K562 (cell line): ENCODE measurements at regions not wholly inside any gene's neighbourhood (a gene's known extent, or its start where the extent isn't known, plus 50 kb on each side); places are given as distances from the start of the nearest gene placed in this dataset.

Experiments
- CBX2 ChIP-seq: fragments of 200-600 bp; sonication (generic); IDR thresholded peaks from one replicate; pipeline ENCODE4 v1.6.1; 2012; ENCODE audit warnings: mild to moderate bottlenecking, low read length, inconsistent platforms; ENCODE audit not compliant: insufficient read depth, poor library complexity, severe bottlenecking
- CBX3 ChIP-seq, 2 experiments: IDR thresholded peaks; 1 replicate in 1 of 2; 2 replicates in 1 of 2; pipeline ENCODE4 v1.6.1; 2012; ENCODE audit warnings: inconsistent platforms in 2 of 2, low read length in 2 of 2, borderline replicate concordance in 1 of 2, control low read depth in 1 of 2
- COPS2 ChIP-seq: fragments of 450-650 bp; conservative IDR thresholded peaks from 2 replicates; pipeline ENCODE4 v1.6.1; 2016; ENCODE audit warnings: mild to moderate bottlenecking, moderate library complexity
- EHMT2 ChIP-seq: fragments of 450-650 bp; IDR thresholded peaks from 2 replicates; pipeline ENCODE4 v1.6.1; 2018; ENCODE audit warnings: antibody characterized with exemption
- MAZ ChIP-seq, 2 experiments: fragments of 450-650 bp in 1 of 2; sonication (generic) in 1 of 2; formaldehyde crosslinking; IDR thresholded peaks in 1 of 2; conservative IDR thresholded peaks in 1 of 2; 2 replicates each; pipeline versions ENCODE4 v1.4.0 to v1.5.0; 2020; ENCODE audit warnings: mild to moderate bottlenecking in 1 of 2, missing genetic modification reagents in 1 of 2
- RBM34 ChIP-seq: fragments of 200-400 bp; formaldehyde crosslinking; IDR thresholded peaks from 2 replicates; pipeline ENCODE4 v1.6.1; 2018; ENCODE audit warnings: low read length, borderline replicate concordance; ENCODE audit not compliant: insufficient read depth
- ZNF134 ChIP-seq: fragments of 250-450 bp; sonication (Bioruptor Pico); conservative IDR thresholded peaks from 2 replicates; pipeline ENCODE4 v1.4.0; 2020
- ZNF212 ChIP-seq: fragments of 450-650 bp; formaldehyde crosslinking; IDR thresholded peaks from 2 replicates; pipeline ENCODE4 v1.4.0; 2020; ENCODE audit warnings: mild to moderate bottlenecking
- ZNF551 ChIP-seq: fragments of 250-450 bp; sonication (Bioruptor Pico); IDR thresholded peaks from 2 replicates; pipeline ENCODE4 v1.5.0; 2021; ENCODE audit warnings: mild to moderate bottlenecking, moderate library complexity
- ZNF707 ChIP-seq: fragments of 250-450 bp; sonication (Bioruptor Pico); conservative IDR thresholded peaks from 2 replicates; pipeline ENCODE4 v1.8.0; 2022; ENCODE audit warnings: inconsistent platforms, mild to moderate bottlenecking, moderate library complexity
- TF ChIP-seq, protein P1 (sequence below), 2 experiments: fragments of 450-650 bp in 1 of 2; sonication (generic) in 1 of 2; formaldehyde crosslinking in 1 of 2; IDR thresholded peaks; 2 replicates each; pipeline versions ENCODE4 v1.7.1 to v1.9.0; 2016 to 2022; ENCODE audit warnings: inconsistent platforms in 1 of 2, mild to moderate bottlenecking in 1 of 2, missing genetic modification reagents in 1 of 2
- TF ChIP-seq, protein P2 (sequence below): IDR thresholded peaks from 2 replicates; pipeline ENCODE4 v1.6.1; 2014; ENCODE audit warnings: antibody characterized with exemption
- TF ChIP-seq, protein P3 (sequence below): fragments of 250-450 bp; sonication (Bioruptor Pico); IDR thresholded peaks from 2 replicates; pipeline ENCODE4 v1.8.0; 2022; ENCODE audit warnings: moderate library complexity, mild to moderate bottlenecking, inconsistent platforms
- TF ChIP-seq, protein P4 (sequence below): IDR thresholded peaks from 2 replicates; pipeline ENCODE4 v1.6.1; 2012; ENCODE audit warnings: low read depth, low read length, improper control_type of control experiment, borderline replicate concordance

GRCh38 chr6:146887447-146888077 lies 288.8 kb downstream of the ADGB start (continued):
- TF ChIP-seq, protein P1, sequence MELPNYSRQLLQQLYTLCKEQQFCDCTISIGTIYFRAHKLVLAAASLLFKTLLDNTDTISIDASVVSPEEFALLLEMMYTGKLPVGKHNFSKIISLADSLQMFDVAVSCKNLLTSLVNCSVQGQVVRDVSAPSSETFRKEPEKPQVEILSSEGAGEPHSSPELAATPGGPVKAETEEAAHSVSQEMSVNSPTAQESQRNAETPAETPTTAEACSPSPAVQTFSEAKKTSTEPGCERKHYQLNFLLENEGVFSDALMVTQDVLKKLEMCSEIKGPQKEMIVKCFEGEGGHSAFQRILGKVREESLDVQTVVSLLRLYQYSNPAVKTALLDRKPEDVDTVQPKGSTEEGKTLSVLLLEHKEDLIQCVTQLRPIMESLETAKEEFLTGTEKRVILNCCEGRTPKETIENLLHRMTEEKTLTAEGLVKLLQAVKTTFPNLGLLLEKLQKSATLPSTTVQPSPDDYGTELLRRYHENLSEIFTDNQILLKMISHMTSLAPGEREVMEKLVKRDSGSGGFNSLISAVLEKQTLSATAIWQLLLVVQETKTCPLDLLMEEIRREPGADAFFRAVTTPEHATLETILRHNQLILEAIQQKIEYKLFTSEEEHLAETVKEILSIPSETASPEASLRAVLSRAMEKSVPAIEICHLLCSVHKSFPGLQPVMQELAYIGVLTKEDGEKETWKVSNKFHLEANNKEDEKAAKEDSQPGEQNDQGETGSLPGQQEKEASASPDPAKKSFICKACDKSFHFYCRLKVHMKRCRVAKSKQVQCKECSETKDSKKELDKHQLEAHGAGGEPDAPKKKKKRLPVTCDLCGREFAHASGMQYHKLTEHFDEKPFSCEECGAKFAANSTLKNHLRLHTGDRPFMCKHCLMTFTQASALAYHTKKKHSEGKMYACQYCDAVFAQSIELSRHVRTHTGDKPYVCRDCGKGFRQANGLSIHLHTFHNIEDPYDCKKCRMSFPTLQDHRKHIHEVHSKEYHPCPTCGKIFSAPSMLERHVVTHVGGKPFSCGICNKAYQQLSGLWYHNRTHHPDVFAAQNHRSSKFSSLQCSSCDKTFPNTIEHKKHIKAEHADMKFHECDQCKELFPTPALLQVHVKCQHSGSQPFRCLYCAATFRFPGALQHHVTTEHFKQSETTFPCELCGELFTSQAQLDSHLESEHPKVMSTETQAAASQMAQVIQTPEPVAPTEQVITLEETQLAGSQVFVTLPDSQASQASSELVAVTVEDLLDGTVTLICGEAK (IDR thresholded peaks at IDR 0.05) = 0 out of 2 replicates have a peak, but pooled peaks have one; percentile 38
- TF ChIP-seq, protein P1 (CRISPR knock-in tag; IDR thresholded peaks at IDR 0.05) = no peak
- no peak for TF ChIP-seq EHMT2
- peak; percentile 100 for TF ChIP-seq ZNF212 (CRISPR knock-in tag)
- peak; percentile 56 to 100 for TF ChIP-seq MAZ (CRISPR knock-in tag; conservative IDR thresholded peaks at IDR 0.05 in 1 of 2, IDR thresholded peaks at IDR 0.05 in 1 of 2)
- TF ChIP-seq CBX3 (IDR thresholded peaks at IDR 0.05; ENCODE audit: borderline replicate concordance in 1 of 2, low read length in 2 of 2) = peak in 1 of 2 experiments; percentile 10; a peak in 1 of 3 replicates
- peak; percentile 97 for TF ChIP-seq ZNF134
- TF ChIP-seq COPS2 = no peak
- no peak for TF ChIP-seq RBM34
- peak; percentile 95 for TF ChIP-seq ZNF551 (CRISPR knock-in tag)
- TF ChIP-seq, protein P2, sequence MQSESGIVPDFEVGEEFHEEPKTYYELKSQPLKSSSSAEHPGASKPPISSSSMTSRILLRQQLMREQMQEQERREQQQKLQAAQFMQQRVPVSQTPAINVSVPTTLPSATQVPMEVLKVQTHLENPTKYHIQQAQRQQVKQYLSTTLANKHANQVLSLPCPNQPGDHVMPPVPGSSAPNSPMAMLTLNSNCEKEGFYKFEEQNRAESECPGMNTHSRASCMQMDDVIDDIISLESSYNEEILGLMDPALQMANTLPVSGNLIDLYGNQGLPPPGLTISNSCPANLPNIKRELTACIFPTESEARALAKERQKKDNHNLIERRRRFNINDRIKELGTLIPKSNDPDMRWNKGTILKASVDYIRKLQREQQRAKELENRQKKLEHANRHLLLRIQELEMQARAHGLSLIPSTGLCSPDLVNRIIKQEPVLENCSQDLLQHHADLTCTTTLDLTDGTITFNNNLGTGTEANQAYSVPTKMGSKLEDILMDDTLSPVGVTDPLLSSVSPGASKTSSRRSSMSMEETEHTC = no peak
- TF ChIP-seq ZNF707 (CRISPR knock-in tag) = peak; percentile 97
- TF ChIP-seq, protein P3, sequence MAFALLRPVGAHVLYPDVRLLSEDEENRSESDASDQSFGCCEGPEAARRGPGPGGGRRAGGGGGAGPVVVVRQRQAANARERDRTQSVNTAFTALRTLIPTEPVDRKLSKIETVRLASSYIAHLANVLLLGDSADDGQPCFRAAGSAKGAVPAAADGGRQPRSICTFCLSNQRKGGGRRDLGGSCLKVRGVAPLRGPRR (CRISPR knock-in tag) = peak; percentile 100
- TF ChIP-seq CBX2 = no peak
- TF ChIP-seq, protein P4, sequence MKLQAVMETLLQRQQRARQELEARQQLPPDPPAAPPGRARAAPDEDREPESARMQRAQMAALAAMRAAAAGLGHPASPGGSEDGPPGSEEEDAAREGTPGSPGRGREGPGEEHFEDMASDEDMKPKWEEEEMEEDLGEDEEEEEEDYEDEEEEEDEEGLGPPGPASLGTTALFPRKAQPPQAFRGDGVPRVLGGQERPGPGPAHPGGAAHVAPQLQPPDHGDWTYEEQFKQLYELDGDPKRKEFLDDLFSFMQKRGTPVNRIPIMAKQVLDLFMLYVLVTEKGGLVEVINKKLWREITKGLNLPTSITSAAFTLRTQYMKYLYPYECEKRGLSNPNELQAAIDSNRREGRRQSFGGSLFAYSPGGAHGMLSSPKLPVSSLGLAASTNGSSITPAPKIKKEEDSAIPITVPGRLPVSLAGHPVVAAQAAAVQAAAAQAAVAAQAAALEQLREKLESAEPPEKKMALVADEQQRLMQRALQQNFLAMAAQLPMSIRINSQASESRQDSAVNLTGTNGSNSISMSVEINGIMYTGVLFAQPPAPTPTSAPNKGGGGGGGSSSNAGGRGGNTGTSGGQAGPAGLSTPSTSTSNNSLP = no peak
